HG03442 (cell line): ENCODE measurements at regions not wholly inside any gene's neighbourhood (a gene's known extent, or its start where the extent isn't known, plus 50 kb on each side); places are given as distances from the start of the nearest gene placed in this dataset.
"Not testable (repeated sequence)": the region's sequence is repeated elsewhere in the genome, so short reads cannot be mapped to it uniquely, and the experiment has no call there.

Experiments used
- ATAC-seq: cut with Tn5 transposase; IDR thresholded peaks from one replicate; pipeline ENCODE4 v1.9.1; 2021; ENCODE audit warnings: mild to moderate bottlenecking, moderate library complexity; ENCODE audit not compliant: unreplicated experiment

DNA sequence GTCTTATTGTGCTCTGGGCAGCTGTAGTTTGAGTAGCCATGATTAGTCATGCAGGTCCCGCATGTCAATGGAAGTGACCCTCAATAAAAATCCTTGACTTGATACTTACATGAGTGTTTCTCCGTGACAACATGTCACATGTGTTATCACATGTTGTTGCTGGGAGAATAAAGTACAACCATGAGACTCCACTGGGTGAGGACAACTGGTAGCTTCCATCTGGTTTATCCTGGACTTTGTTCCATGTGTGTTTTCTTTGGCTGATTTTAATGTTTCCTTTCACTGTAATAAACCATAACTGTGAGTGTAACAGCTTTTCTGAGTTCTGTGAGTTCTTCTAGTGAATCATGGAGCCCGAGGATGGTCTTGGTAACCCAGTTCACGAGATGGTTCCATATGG, 63.1 kb upstream of the NDN start:
- ATAC-seq, result no peak

DNA sequence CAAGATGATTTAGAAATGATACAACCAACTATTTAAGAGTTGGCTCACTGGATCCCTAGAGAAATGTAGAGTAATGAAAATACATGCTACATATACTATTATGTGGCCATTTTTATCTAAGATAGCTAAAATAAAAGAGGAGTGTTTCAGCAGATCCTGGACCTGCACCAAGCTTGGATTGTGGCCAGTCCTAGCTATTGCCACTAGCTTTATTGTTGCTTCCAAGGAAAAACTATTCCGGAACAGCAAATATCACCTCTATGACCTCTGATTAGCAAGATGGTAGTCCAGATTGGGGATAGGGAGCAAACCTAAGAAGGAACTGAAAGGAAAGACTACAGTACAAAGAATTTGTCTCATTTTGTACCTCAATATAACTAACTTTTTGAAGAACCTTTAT, 63.7 kb upstream of the NDN start:
- no peak for ATAC-seq

- ATAC-seq, result no peak
Measured at GRCh38 chr15:23753248-23753647, 66.1 kb upstream of the NDN start.

DNA sequence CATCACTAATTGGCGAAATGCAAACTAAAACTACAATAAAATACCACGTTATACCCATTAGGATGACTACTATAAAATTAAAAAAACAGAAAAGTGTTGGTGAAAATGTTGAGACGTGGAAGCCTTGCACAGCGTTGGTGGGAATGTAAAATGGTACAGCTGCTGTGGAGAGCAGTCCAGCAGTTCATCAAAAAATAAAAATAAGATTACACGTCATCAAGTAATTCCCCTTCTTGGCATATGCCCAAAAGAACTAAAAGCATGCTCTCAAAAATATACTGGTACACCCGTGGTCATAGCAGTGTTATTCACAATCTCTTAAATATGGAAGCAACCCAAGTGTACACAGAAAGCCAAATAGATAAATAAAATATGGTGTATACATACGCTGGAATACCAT, 71.8 kb upstream of the NDN start:
- ATAC-seq, result no peak

DNA sequence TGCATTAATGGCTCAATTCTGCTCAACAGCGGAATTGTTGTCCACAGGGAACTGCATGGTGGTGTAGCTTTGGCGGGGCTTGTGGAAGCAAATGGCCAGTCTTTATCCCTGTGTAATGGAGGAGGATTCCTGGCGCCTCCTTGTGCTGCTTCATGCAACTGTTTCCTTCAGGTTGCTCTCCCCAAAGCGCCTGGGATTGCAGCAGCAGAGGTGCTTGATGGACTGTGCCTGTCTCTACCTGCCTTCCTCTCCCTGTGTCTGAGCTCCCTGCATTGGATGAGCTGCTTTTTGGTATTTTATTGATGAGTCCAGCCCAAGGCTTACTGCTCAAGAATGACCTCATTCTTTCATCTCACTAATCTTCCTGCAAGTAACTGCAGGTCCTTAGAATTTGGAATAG, 72.9 kb upstream of the NDN start:
- no peak for ATAC-seq

GRCh38 chr15:23761386-23761785, 74.3 kb upstream of the NDN start:
- ATAC-seq, result no peak

- ATAC-seq, result no peak
Measured at GRCh38 chr15:23762026-23762425, 74.9 kb upstream of the NDN start.

- ATAC-seq, result no peak
Measured at GRCh38 chr15:23763021-23763420, 75.9 kb upstream of the NDN start.

- ATAC-seq, result no peak
Measured at GRCh38 chr15:23764306-23764705, 77.2 kb upstream of the NDN start.

DNA sequence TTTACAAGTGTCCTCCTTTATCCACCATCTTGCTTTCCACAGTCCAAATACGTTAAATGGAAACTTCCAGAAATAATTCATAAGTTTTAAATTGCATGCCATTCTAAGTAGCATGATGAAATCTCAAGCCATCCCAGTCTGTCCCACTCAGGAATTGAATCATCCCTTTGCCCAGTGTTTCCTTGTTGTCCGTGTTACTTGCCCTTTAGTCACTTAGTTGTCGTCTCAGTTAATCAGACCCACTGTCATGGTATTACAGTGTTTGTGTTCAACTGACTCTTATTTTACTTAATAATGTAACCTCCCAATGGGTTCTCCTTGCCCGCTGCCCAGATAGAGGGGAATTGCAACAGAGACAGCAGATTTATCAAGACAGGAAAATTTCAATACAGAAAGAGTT, 77.6 kb upstream of the NDN start:
- no peak for ATAC-seq

DNA sequence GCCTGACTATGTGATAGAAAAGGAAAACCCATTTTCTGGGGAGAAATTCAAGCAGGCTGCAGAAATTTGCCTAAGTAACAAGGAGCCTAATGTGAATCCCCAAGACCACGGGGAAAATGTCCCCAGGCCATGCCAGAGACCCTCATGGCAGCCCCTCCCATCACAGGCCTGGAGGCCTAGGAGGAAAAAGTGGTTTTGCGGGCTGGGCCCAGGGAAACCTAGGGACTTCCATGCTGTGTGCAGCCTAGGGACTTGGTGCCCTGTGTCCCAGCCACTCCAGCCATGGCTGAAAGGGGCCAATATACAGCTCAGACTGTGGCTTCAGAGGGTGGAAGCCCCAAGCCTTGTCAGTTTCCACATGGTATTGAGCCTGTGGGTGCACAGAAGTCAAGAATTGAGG, 79.7 kb upstream of the NDN start:
- ATAC-seq, result not testable (repeated sequence)

- no peak for ATAC-seq
Measured at GRCh38 chr15:23773093-23773492, 86.0 kb upstream of the NDN start.

GRCh38 chr15:23787346-23788105, 100.4 kb upstream of the NDN start:
- ATAC-seq, result no peak

GRCh38 chr15:23793191-23793680, 106.1 kb upstream of the NDN start:
- no peak for ATAC-seq

DNA sequence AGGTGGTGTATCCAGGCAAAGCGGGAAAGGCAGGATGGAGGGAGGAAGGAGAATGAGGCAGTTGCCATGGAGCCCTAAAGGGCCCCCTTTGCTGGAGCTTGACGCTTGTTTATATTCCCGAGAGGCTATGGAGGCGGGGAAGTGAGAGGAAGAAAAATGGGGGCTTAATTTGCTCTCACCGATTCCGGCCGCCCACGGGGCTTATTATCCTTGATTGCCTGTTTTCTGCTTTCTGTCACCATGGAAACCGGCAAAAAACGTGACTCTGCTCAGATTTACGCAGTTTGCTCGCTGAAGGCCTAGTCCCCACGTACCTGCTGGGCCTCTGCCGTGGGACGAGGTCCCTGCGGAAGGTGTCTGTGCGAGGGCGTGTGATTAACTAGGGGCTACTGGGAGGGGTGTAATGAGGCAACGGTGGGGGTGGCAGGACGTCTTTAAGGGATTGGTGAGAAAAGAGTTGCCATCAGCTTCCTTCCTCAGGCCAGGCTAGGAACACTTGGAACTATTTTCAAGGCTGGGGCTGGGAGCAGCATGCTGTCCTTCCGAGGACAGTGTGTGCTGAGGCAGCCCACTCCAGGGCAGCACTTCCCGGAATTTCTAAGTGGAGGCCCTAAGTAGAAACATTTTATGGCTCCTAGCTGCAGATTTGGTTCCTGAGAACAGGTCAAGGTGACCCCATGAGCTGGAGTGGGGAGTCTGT, 110.8 kb upstream of the NDN start:
- ATAC-seq, result no peak

- no peak for ATAC-seq
Measured at GRCh38 chr15:23801881-23802280, 114.8 kb upstream of the NDN start.

DNA sequence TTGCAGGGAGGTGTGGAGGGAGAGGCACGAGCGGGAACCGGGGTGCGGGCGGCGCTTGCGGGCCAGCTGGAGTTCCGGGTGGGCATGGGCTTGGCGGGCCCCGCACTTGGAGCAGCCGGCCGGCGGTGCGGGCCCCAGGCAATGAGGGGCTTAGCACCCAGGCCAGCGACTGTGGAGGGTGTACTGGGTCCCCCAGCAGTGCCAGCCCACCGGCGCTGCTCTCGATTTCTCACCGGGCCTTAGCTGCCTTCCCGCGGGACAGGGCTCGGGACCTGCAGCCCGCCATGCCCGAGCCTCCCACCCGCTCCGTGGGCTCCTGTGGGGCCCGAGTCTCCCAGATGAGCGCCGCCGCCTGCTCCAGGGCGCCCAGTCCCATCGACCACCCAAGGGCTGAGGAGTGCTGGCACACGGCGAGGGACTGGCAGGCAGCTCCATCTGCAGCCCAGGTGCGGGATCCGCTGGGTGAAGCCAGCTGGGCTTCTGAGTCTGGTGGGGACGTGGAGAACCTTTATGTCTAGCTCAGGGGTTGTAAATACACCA, 115.9 kb upstream of the NDN start:
- ATAC-seq, result not testable (repeated sequence)

DNA sequence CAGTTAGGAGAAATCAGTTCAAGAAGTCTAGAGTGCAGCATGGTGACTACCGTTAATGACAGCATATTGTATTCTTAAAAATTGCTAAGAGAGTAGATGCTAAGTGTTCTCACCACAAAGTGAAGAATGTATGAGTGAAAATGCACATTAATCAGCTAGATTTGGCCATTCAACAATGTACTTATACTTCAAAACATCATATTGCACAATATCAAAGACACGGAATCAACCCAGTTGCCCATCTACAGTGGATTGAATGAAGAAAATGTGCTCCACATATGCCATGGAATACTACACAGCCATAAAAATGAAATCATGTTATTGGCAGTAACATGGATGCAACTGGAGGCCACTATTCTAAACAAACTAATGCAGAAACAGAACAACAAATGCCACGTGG, 119.9 kb upstream of the NDN start:
- no peak for ATAC-seq

DNA sequence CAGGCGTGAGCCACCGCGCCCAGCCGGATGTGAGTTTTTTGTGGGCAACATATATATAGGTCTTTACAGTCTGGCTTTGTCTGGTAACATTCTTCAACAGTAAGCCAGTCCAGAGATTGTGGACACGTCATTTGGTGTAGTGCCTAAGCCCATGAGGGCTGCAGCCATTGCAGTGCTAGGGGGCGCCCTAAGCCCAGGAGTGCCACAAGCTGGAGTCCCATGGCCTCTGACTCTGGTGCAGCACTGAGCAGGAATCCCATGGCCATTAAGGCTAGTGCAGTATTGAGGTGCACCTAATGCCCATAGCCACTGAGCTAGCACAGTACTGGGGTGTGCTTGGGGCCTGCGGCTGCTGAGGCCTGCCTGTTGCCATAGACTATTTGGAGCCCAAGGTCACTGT, 136.4 kb upstream of the NDN start:
- no peak for ATAC-seq

GRCh38 chr15:23828786-23829185, 141.7 kb upstream of the NDN start:
- ATAC-seq, result no peak

DNA sequence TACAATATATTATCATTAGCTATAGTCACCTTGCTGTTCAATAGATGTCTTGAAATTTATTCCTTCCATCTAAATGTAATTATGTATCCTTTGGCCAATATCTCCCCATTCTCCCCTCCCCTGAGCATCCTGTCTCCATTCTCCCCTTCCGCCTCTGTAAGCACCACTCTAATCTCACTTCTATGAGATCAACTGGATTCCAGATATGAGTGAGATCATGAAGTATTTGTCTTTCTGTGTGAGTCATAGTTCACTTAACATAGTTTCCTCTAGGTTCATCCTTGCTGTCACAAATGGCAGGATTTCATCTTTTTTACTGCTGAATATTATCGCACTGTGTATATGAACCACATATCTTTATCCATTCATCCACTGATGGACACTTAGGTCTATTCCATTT, 148.8 kb upstream of the NDN start:
- ATAC-seq, result no peak

DNA sequence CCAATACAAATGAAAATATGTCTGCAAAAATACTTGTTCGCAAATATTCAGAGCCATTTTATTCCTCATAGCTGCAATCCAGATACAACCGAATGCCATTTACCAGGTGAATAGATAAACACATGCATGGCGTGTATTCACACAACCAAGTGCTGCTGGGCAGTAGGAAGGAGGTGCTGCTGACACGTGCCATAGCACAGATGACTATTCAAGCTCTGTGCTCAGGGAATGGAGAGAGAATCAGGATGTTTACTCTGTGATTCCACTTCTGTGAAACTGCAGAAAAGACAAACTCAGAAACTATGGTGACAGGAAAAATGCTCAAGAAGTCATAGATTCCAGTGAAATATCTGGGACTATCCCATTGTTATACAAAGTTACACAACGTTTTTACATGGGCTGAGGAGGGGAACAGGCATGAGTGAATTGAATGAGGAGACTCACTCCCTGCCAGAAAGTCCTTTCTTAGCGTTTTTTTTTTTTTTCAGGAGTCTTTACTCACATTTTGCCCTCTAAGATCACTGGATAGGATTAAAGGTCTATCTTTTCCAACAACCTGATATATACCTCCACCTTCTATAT, 152.9 kb upstream of the NDN start:
- no peak for ATAC-seq
